Prostate gland (tissue), 2 donors: ENCODE measurements at regions not wholly inside any gene's neighbourhood (a gene's known extent, or its start where the extent isn't known, plus 50 kb on each side); places are given as distances from the start of the nearest gene placed in this dataset.

Source experiments
- CTCF ChIP-seq, 4 experiments: fragments of 200-600 bp in 2 of 4; fragments of 450-650 bp in 2 of 4; sonication (generic) in 2 of 4; IDR thresholded peaks; 1 replicate in 3 of 4; 2 replicates in 1 of 4; pipeline ENCODE4 v1.5.1; 2016 to 2019; ENCODE audit warnings: antibody characterized with exemption in 4 of 4, mild to moderate bottlenecking in 2 of 4, moderate library complexity in 2 of 4
- POLR2A ChIP-seq: fragments of 450-650 bp; IDR thresholded peaks from one replicate; pipeline ENCODE4 v1.6.1; 2016; ENCODE audit warnings: antibody characterized with exemption, mild to moderate bottlenecking

- TF ChIP-seq CTCF (IDR thresholded peaks at IDR 0.05) (no peak), POLR2A (no peak)
Measured at GRCh38 chr7:30222515-30223215, 61.7 kb upstream of the ZNRF2 start.
